ENCODE measurements at regions not wholly inside any gene's neighbourhood (a gene's known extent, or its start where the extent isn't known, plus 50 kb on each side); places are given as distances from the start of the nearest gene placed in this dataset.
"Not testable (repeated sequence)": the region's sequence is repeated elsewhere in the genome, so short reads cannot be mapped to it uniquely, and the experiment has no call there.

GRCh38 chr3:8353364-8353763, 148.3 kb upstream of the LMCD1 start:
- DNase-seq (ENCODE audit: low spot score) = no peak
- no peaks in the 10 kb centered on the region for H3K4me1 ChIP-seq (ENCODE audit: insufficient read depth, low read length, poor library complexity, severe bottlenecking)
- CTCF ChIA-PET = no interaction called here
- H3K27me3 ChIP-seq (replicated peaks; ENCODE audit: insufficient read depth, low read depth, low read length, poor library complexity) = no peaks in the 10 kb centered on the region
- no peaks in the 10 kb centered on the region for H3K9me3 ChIP-seq (ENCODE audit: low read depth, low read length, poor library complexity, severe bottlenecking)
- no peak overlapping the region for H3K27ac ChIP-seq (ENCODE audit: low read depth, low read length, poor library complexity, severe bottlenecking)
- POLR2A ChIA-PET (ENCODE audit: low non-redundant PET) = no interaction called here
- no peak overlapping the region for H3K4me3 ChIP-seq (ENCODE audit: low read depth, low read length, poor library complexity, severe bottlenecking)
- TF ChIP-seq CTCF (conservative IDR thresholded peaks at IDR 0.05; ENCODE audit: low read depth, low read length) = no peak
- intact Hi-C loops (cut with micrococcal nuclease; ENCODE audit: unreplicated experiment) = no loop called here
- no TSS peak for BruUV-seq (replicated peaks)
- no peaks in the 10 kb centered on the region for H3K36me3 ChIP-seq (ENCODE audit: insufficient read depth, low read length, poor library complexity, severe bottlenecking)

- no peaks in the 10 kb centered on the region for H3K4me1 ChIP-seq (ENCODE audit: insufficient read depth, low read length, poor library complexity, severe bottlenecking)
- intact Hi-C loops (cut with micrococcal nuclease; ENCODE audit: unreplicated experiment) = no loop called here
- no TSS peak for BruUV-seq (replicated peaks)
- CTCF ChIA-PET = no interaction called here
- POLR2A ChIA-PET (ENCODE audit: low non-redundant PET) = no interaction called here
- DNase-seq (ENCODE audit: low spot score) = no peak
- H3K9me3 ChIP-seq (ENCODE audit: low read depth, low read length, poor library complexity, severe bottlenecking) = no peaks in the 10 kb centered on the region
- no peak overlapping the region for H3K27ac ChIP-seq (ENCODE audit: low read depth, low read length, poor library complexity, severe bottlenecking)
- H3K36me3 ChIP-seq (ENCODE audit: insufficient read depth, low read length, poor library complexity, severe bottlenecking) = no peaks in the 10 kb centered on the region
- TF ChIP-seq CTCF (conservative IDR thresholded peaks at IDR 0.05; ENCODE audit: low read depth, low read length) (no peak), EZH2 (IDR thresholded peaks at IDR 0.05; ENCODE audit: borderline replicate concordance, low read depth, low read length, poor library complexity, severe bottlenecking) (no peak)
- H3K27me3 ChIP-seq (replicated peaks; ENCODE audit: insufficient read depth, low read depth, low read length, poor library complexity) = no peaks in the 10 kb centered on the region
- H3K4me3 ChIP-seq (ENCODE audit: low read depth, low read length, poor library complexity, severe bottlenecking) = no peak overlapping the region
Measured at GRCh38 chr3:8355346-8355745, 146.3 kb upstream of the LMCD1 start.

- CTCF ChIA-PET; POLR2A ChIA-PET (ENCODE audit: low non-redundant PET); H3K36me3 ChIP-seq (ENCODE audit: insufficient read depth, low read length, poor library complexity, severe bottlenecking); H3K9me3 ChIP-seq (ENCODE audit: low read depth, low read length, poor library complexity, severe bottlenecking); H3K4me1 ChIP-seq (ENCODE audit: insufficient read depth, low read length, poor library complexity, severe bottlenecking); H3K27ac ChIP-seq (ENCODE audit: low read depth, low read length, poor library complexity, severe bottlenecking); BruUV-seq (replicated peaks); H3K4me3 ChIP-seq (ENCODE audit: low read depth, low read length, poor library complexity, severe bottlenecking); intact Hi-C loops (cut with micrococcal nuclease; ENCODE audit: unreplicated experiment); DNase-seq (ENCODE audit: low spot score); H3K27me3 ChIP-seq (replicated peaks; ENCODE audit: insufficient read depth, low read depth, low read length, poor library complexity): not testable (repeated sequence)
Measured at GRCh38 chr3:8356066-8356465, 145.6 kb upstream of the LMCD1 start.

- DNase-seq (ENCODE audit: low spot score) = no peak
- H3K36me3 ChIP-seq (ENCODE audit: insufficient read depth, low read length, poor library complexity, severe bottlenecking) = no peaks in the 10 kb centered on the region
- no peak for TF ChIP-seq EZH2 (IDR thresholded peaks at IDR 0.05; ENCODE audit: borderline replicate concordance, low read depth, low read length, poor library complexity, severe bottlenecking)
- no peak for TF ChIP-seq CTCF (conservative IDR thresholded peaks at IDR 0.05; ENCODE audit: low read depth, low read length)
- H3K4me1 ChIP-seq (ENCODE audit: insufficient read depth, low read length, poor library complexity, severe bottlenecking) = no peaks in the 10 kb centered on the region
- POLR2A ChIA-PET (ENCODE audit: low non-redundant PET) = no interaction called here
- no TSS peak for BruUV-seq (replicated peaks)
- intact Hi-C loops (cut with micrococcal nuclease; ENCODE audit: unreplicated experiment) = no loop called here
- H3K4me3 ChIP-seq (ENCODE audit: low read depth, low read length, poor library complexity, severe bottlenecking) = no peak overlapping the region
- no peaks in the 10 kb centered on the region for H3K9me3 ChIP-seq (ENCODE audit: low read depth, low read length, poor library complexity, severe bottlenecking)
- CTCF ChIA-PET = no interaction called here
- no peak overlapping the region for H3K27ac ChIP-seq (ENCODE audit: low read depth, low read length, poor library complexity, severe bottlenecking)
- H3K27me3 ChIP-seq (replicated peaks; ENCODE audit: insufficient read depth, low read depth, low read length, poor library complexity) = no peaks in the 10 kb centered on the region
Measured at GRCh38 chr3:8357859-8358258, 143.8 kb upstream of the LMCD1 start.

All from A673 (cell line).